ENCODE measurements at regions not wholly inside any gene's neighbourhood (a gene's known extent, or its start where the extent isn't known, plus 50 kb on each side); places are given as distances from the start of the nearest gene placed in this dataset.

- no peak for TF ChIP-seq ZFX (IDR thresholded peaks at IDR 0.05; ENCODE audit: borderline replicate concordance)
- TF ChIP-seq CTCF (IDR thresholded peaks at IDR 0.05), result no peak
- H3K27ac ChIP-seq, result no peak overlapping the region
Observed at GRCh38 chr2:191526953-191527556, 150.9 kb upstream of the NABP1 start.

GRCh38 chr2:191530618-191531017, 147.3 kb upstream of the NABP1 start:
- TF ChIP-seq CTCF (IDR thresholded peaks at IDR 0.05), result no peak
- TF ChIP-seq ZFX (IDR thresholded peaks at IDR 0.05; ENCODE audit: borderline replicate concordance), result no peak

DNA sequence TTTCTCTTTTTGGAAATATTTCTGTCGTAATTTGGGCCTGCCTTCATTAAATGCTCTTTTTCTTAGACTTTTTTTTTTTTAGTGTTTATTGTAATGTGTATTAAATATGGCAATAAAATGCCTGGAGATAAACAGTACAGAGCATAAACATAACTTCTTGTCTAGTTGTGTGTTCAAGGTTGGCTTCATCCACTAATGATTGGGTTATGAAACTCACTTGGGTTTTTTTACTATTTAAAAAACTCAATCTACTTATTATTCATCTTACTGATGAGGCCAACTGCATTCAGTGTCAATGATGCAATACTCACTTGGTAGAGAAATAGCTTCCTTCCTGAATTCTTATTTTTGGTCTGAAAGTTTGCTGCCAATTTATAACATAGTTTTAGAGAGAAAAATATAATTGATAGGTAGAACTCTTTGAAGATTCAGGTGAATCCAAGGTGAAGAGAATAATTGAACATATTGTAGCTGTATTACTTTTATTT, 144.2 kb upstream of the NABP1 start:
- no peak overlapping the region for H3K27ac ChIP-seq
- TF ChIP-seq ZFX (IDR thresholded peaks at IDR 0.05; ENCODE audit: borderline replicate concordance) (no peak), CTCF (IDR thresholded peaks at IDR 0.05) (no peak)

More at GRCh38 chr2:191530618-191531017, 147.3 kb upstream of the NABP1 start:
- H3K27ac ChIP-seq, result no peak overlapping the region

DNA sequence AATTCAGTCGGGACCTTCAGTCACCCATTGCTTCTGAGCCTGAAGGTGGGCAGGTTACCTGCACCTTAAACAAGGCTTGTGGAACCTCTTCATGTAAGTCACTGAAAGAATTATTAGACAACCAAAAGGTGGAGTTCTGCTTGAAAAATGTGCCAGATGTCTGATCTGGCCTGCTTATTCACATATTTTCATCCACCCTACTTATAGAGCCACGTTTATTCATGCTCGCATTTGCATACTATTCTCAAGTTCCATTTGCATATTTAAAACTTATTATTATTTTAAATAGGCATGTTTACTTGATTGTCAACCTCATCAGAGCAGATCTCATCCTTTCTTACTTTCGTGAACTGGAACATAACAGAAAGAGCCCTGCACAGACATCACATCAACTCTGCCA, 140.0 kb upstream of the NABP1 start:
- no peak for TF ChIP-seq ZFX (IDR thresholded peaks at IDR 0.05; ENCODE audit: borderline replicate concordance)
- no peak for TF ChIP-seq CTCF (IDR thresholded peaks at IDR 0.05)
- no peak overlapping the region for H3K27ac ChIP-seq

GRCh38 chr2:191538334-191538903, 139.5 kb upstream of the NABP1 start:
- no peak for TF ChIP-seq ZFX (IDR thresholded peaks at IDR 0.05; ENCODE audit: borderline replicate concordance)
- no peak for TF ChIP-seq CTCF (IDR thresholded peaks at IDR 0.05)
- H3K27ac ChIP-seq, result no peak overlapping the region

DNA sequence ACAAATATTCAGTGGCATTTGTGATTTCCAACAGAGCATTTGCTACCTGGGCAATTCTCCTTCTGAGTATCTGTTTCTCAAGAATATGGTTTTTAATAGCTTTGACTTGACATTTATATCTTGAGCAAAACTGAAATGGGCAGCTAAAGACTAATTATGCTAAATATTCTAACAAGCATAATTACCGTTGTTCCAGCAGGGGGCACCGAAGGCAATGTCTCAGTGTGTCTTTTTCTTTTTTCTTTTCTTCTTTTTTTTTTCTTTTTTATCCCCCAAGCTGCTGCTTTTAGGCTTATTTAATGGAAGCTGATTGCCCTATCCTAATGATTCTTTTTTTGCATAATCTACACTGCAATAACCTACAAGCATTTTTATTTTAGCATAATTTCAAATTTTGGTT, 138.9 kb upstream of the NABP1 start:
- H3K27ac ChIP-seq, result no peak overlapping the region
- peak; percentile 84 for TF ChIP-seq CTCF (IDR thresholded peaks at IDR 0.05)
- no peak for TF ChIP-seq ZFX (IDR thresholded peaks at IDR 0.05; ENCODE audit: borderline replicate concordance)

GRCh38 chr2:191540681-191541080, 137.3 kb upstream of the NABP1 start:
- H3K27ac ChIP-seq, result no peak overlapping the region
- TF ChIP-seq ZFX (IDR thresholded peaks at IDR 0.05; ENCODE audit: borderline replicate concordance) (no peak), CTCF (IDR thresholded peaks at IDR 0.05) (no peak)
